ENCODE measurements at regions not wholly inside any gene's neighbourhood (a gene's known extent, or its start where the extent isn't known, plus 50 kb on each side); places are given as distances from the start of the nearest gene placed in this dataset.

GRCh38 chr21:24628046-24628445, 979.2 kb downstream of the MRPL39 start (continued):
- TF ChIP-seq ZNF114 (CRISPR knock-in tag; IDR thresholded peaks at IDR 0.05): no peak
- TF ChIP-seq JUNB (IDR thresholded peaks at IDR 0.05; ENCODE audit: unreplicated experiment): no peak
- no peak for TF ChIP-seq STAT1 (IDR thresholded peaks at IDR 0.05; ENCODE audit: unreplicated experiment)
- TF ChIP-seq EZH2 (IDR thresholded peaks at IDR 0.05; ENCODE audit: low read depth, unreplicated experiment): no peak
- TF ChIP-seq CTCF (conservative IDR thresholded peaks at IDR 0.05; ENCODE audit: low read depth in 2 of 2): no peak
- no peak for TF ChIP-seq CREB1 (CRISPR knock-in tag; IDR thresholded peaks at IDR 0.05; ENCODE audit: low read depth)

- Mint-ChIP-seq H3K27ac (no peak overlapping the region), H3K4me3 (no peak overlapping the region), H3K9me3 (peaks cover 67% of the 10 kb centered on the region), H3K4me1 (no peaks in the 10 kb centered on the region), H3K27me3 (ENCODE audit: insufficient read depth, low read depth, poor library complexity) (no peaks in the 10 kb centered on the region), H3K36me3 (ENCODE audit: low read depth) (peaks cover 23% of the 10 kb centered on the region)
- H3K27ac ChIP-seq (ENCODE audit: low read depth): no peak overlapping the region
- no peaks in the 10 kb centered on the region for H4K20me1 ChIP-seq (replicated peaks; ENCODE audit: insufficient read depth)
- H2AFZ ChIP-seq: no peak overlapping the region
- no peak overlapping the region for H3K4me2 ChIP-seq
- no peaks in the 10 kb centered on the region for H3K27me3 ChIP-seq (ENCODE audit: insufficient read depth)
- no peaks in the 10 kb centered on the region for H3K36me3 ChIP-seq (ENCODE audit: insufficient read depth)
- DNase-seq (ENCODE audit: low spot score) (no peak), ATAC-seq (no peak)
- H3K9me2 ChIP-seq (ENCODE audit: insufficient read depth): no peaks in the 10 kb centered on the region
- H3K4me1 ChIP-seq (ENCODE audit: insufficient read depth): no peaks in the 10 kb centered on the region
- no peak overlapping the region for H3K4me3 ChIP-seq
- H3F3A ChIP-seq (replicated peaks; ENCODE audit: low read depth): no peaks in the 10 kb centered on the region
- TF ChIP-seq EZH2phosphoT487 (IDR thresholded peaks at IDR 0.05; ENCODE audit: unreplicated experiment): no peak
- no peak for TF ChIP-seq ETS1 (IDR thresholded peaks at IDR 0.05)
- no peaks in the 10 kb centered on the region for H3K79me2 ChIP-seq (replicated peaks; ENCODE audit: insufficient read depth)
Measured at GRCh38 chr21:24617819-24618218, 989.5 kb downstream of the MRPL39 start.

- Histone ChIP-seq H3K4me2 (no peak overlapping the region), H3K4me3 (no peak overlapping the region), H3K4me1 (ENCODE audit: insufficient read depth) (no peaks in the 10 kb centered on the region), H3F3A (replicated peaks; ENCODE audit: low read depth) (no peaks in the 10 kb centered on the region), H3K36me3 (ENCODE audit: insufficient read depth) (no peaks in the 10 kb centered on the region), H4K20me1 (replicated peaks; ENCODE audit: insufficient read depth) (no peaks in the 10 kb centered on the region), H3K9me2 (ENCODE audit: insufficient read depth) (no peaks in the 10 kb centered on the region), H3K27ac (ENCODE audit: low read depth) (no peak overlapping the region), H3K79me2 (replicated peaks; ENCODE audit: insufficient read depth) (no peaks in the 10 kb centered on the region), H2AFZ (no peak overlapping the region), H3K27me3 (ENCODE audit: insufficient read depth) (no peaks in the 10 kb centered on the region)
- no peak for TF ChIP-seq EZH2 (IDR thresholded peaks at IDR 0.05; ENCODE audit: low read depth, unreplicated experiment)
- no peak for TF ChIP-seq ZNF114 (CRISPR knock-in tag; IDR thresholded peaks at IDR 0.05)
- TF ChIP-seq ETS1 (IDR thresholded peaks at IDR 0.05): no peak
- no peak for TF ChIP-seq JUNB (IDR thresholded peaks at IDR 0.05; ENCODE audit: unreplicated experiment)
- TF ChIP-seq CTCF (conservative IDR thresholded peaks at IDR 0.05; ENCODE audit: low read depth in 2 of 2): peak; percentile 25 to 36; a peak in 3 of 4 replicates
- H3K36me3 Mint-ChIP-seq (ENCODE audit: low read depth): peaks cover 17% of the 10 kb centered on the region
- H3K4me3 Mint-ChIP-seq: no peak overlapping the region
- no peaks in the 10 kb centered on the region for H3K4me1 Mint-ChIP-seq
- H3K27ac Mint-ChIP-seq: no peak overlapping the region
- H3K27me3 Mint-ChIP-seq (ENCODE audit: insufficient read depth, low read depth, poor library complexity): no peaks in the 10 kb centered on the region
- H3K9me3 Mint-ChIP-seq: peaks cover 82% of the 10 kb centered on the region
- ATAC-seq: peak; percentile 36; the same call in 1 of the 3 replicates
- peak; percentile 13 for DNase-seq (ENCODE audit: low spot score)
Measured at GRCh38 chr21:24594082-24594481, 1013.2 kb downstream of the MRPL39 start.

Measured in GM23338 (cell line).